GM18907 (cell line): ENCODE measurements at regions not wholly inside any gene's neighbourhood (a gene's known extent, or its start where the extent isn't known, plus 50 kb on each side); places are given as distances from the start of the nearest gene placed in this dataset.
A peak's percentile ranks its signal among the peaks of the same experiment; 100 is the strongest.

Experiments used
- ATAC-seq: cut with Tn5 transposase; IDR thresholded peaks from one replicate; pipeline ENCODE4 v1.9.1; 2021; ENCODE audit warnings: mild to moderate bottlenecking, moderate library complexity; ENCODE audit not compliant: unreplicated experiment

- no peak for ATAC-seq
Measured at GRCh38 chr7:41633690-41634089, 69.2 kb downstream of the INHBA start.

DNA sequence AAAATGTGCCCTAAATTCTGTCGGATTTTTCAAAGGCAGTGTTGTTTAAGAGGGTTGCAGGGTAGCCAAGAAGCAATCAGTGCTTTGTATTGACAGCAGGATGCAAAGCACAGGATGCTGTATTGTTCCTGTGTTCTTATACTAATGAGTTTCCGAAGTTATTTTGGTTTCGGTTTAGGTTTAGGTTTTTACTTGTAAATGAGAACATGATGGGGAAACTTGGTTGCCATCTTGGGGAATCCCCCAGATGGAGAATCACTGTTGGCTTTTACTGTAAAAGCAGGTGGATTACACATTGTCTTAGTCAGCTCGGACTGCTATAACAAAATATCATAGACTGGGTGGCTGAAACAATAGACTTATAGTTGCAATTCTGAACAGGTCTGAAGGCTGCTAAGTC, 72.1 kb downstream of the INHBA start:
- peak; percentile 94 for ATAC-seq

GRCh38 chr7:41629711-41630111, 73.2 kb downstream of the INHBA start:
- no peak for ATAC-seq

- ATAC-seq = no peak
Measured at GRCh38 chr7:41628901-41629300, 74.0 kb downstream of the INHBA start.

DNA sequence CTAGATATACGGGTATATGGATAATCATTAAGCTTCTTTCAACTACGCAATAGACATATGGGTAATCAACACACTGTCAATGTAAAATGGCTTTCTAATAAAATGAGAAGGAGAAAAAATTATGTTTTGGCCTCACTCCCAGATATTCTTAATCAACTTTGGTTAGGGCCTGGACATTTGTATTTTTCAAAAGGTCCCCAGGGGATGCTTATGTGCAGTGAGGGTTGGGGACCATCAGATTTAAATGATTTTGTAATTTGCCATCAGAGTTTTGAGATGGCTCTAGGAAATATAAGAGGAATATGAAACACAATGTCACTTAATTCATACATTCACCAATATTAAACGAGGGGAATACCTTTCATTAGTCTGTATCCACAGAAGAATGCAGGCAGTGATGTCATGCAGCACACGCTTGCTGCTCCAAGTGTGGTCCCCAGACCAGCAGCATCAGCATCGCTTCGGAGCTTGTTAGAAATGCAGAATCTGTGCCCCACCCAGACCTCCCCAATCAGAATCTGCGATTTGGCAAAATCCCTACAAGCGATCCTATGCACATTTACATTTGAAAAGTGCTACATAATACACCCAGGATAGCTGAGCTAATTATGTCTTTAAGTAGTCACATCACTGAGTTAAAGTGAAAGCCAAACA, 75.1 kb downstream of the INHBA start:
- no peak for ATAC-seq

DNA sequence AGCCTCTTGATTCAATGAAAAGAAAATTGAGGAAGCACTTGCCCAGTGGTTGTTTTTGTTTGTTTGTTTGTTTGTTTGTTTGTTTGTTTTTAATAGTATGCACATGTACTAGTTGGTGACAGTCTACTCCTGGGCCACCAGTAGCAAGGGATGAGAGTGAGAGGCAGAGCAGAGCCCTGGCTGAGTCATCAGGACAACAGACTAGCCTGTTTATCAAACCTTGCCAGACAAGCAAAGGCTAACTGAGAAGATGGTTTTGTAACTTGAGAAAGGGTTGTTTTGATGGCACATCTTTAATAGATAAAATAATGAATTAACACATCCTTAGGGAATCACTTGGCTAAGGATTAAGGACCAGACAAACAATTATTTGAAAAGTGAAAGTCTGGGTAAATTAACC, 78.1 kb downstream of the INHBA start:
- no peak for ATAC-seq

DNA sequence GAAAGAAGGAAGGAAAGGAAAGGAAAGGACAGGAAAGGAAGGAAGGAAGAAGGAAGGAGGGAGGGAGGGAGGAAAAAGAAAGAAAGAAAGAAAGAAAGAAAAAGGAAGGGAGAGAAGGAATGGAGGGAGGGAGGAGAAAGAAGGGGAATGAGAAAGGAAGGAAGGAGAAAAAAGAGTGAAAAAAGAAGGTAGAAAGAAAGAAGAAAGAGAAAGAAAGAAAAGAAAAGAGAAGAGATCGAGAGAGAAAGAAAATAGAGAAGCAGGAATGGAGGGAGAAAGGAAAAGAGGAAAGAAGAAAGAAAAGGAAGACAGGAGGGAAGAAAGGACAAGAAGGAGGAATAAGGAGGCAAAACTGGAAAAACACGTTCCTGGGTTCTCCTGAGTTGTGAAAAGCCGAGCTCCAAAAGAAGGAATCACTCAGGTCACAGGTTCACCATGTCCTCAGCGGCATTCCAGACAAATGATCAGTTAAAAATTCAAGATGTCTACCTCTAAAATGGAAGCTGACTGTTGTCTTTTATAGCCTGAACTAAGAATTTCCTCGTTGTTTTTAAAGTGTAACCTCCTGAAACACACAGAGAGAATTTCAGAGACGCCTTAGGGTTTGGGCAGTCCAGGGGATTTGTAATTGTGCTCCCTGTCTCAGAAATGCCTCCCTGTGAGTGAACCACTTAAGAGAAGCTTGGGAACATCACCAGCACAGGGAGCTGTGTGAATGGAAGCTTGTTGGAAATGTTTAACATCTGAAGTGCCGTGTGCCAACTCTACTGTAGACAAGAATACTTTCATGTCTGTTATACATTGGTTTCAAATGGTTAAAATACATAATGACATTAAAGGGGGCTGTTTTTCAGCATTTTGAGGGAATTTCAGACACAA, 80.7 kb downstream of the INHBA start:
- ATAC-seq = no peak

DNA sequence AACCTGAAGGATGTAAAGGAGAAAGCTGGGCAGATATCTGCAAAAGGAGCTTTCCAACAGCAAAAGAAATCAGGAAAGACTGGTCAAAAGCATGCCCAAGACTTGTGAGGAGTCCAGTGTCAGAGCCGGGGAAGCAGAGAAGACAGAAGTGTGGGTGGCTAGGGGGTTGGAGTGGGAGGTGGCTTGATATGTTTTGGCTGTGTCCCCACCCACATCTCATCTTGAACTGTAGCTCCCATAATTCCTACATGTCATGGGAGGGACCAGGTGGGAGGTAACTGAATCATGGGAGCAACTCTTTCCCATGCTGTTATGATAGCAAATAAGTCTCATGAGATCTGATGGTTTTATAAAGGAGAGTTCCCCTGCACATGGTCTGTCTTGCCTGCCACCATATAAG, 84.9 kb downstream of the INHBA start:
- ATAC-seq = no peak

DNA sequence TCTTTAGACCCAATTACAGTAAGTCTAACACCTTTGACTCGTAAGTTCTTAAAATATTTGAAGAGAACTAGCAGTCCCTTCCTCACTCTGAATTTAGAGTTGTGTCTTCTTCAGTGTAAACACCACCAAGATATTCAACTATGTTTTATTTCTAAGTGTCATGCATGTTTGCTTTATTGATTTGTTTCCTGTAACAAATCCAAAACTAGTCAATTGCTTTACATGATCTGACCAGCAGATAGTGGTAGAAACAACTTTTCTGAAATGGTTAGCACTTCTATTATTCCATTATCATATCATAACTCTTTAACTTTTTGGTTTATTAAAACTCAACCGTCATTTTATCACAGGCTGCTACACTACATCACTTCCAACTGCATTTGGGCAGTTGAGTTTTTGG, 90.1 kb downstream of the INHBA start:
- no peak for ATAC-seq

DNA sequence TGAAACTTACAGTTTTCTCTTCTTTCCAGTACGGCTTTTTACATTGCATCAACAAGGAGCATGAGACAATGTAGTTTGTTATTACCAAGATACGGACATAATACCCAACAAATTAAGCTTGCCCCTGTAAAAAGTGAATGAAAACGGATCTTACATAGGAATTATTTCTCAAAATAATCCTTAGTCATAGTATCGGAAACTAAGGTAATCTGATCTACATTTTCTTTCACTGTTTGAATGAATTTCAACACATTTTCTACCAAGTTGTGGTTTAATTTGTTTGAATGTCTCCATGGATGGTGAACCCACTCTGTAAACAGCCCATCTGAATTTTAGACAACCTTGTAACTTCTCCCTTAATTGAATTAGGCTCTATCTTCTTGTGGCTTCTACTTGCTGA, 90.5 kb downstream of the INHBA start:
- ATAC-seq = no peak

DNA sequence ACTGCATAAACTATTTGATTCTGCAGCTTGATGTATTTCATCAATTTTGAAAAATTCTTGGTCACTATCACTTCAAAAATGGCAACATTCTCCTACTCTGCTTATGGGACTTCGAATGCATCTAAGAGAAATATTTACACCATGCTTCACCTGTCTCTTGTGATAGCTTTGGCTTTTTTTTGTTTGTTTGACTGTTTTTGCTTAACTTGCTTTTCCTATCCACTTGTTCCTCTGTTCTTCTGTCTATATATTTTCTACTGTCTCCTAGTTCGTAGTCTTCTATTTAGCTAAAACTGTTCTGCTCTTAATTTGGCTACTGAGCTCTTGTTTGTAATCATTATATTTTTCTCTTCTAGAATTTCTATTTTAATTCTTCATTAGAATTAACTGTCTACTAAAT, 94.4 kb downstream of the INHBA start:
- ATAC-seq = no peak

DNA sequence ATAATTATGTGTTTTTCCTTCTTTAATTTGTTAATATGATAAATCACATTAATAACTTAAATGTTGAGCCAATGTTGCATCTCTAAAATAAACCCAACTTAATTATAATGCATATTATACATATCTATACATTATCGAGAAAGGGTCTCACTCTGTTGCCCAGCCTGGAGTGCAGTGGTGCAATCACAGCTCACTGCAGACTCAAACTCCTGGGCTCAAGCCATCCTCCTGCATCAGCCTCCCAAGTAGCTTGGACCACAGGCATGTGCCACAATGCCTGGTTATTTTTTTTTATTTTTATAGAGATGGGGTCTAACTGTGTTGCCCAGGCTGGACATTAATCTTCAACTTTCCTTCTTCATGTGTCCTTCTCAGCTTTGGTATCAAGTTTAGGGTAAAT, 98.9 kb downstream of the INHBA start:
- ATAC-seq = no peak

DNA sequence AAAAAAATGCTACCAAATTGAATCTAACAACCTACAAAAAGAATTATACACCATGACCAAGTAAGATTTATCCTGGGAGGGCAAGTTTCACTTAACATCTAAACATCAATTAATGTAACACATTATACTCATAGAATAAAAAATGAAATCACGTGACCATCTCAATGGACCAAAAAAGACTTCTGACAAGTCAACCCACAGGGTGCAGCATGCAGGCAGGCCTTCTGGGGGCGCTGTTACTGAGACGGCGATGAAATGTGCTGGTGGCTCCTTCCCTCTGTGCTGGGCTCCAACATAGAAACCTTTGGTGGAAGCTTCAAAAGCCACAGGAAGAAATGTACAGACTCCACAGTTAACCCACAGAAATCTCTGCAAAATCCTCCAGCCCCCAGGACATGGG, 103.1 kb downstream of the INHBA start:
- ATAC-seq = no peak

- ATAC-seq = no peak
Measured at GRCh38 chr7:41592794-41593193, 110.1 kb downstream of the INHBA start.

DNA sequence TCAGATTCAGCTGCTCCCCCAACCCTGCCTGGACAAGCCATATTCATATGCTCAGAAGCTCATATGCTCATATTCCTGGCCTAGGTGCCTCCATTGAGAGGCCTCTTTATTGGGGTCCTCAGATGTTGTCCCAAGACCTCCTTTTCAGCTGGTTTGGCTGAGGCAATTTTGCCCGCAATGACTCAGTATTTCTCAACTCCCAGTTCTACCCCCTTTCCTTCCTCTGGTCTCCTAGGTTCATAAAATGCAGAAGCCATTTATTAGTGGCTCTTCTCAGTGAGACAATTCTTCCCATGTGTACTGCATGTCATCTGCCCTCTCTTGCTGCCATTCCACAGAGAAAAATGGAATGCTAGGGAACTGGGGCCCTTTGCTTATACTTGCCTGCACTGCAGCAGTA, 110.7 kb downstream of the INHBA start:
- ATAC-seq = no peak

GRCh38 chr7:41590986-41591385, 111.9 kb downstream of the INHBA start:
- no peak for ATAC-seq

DNA sequence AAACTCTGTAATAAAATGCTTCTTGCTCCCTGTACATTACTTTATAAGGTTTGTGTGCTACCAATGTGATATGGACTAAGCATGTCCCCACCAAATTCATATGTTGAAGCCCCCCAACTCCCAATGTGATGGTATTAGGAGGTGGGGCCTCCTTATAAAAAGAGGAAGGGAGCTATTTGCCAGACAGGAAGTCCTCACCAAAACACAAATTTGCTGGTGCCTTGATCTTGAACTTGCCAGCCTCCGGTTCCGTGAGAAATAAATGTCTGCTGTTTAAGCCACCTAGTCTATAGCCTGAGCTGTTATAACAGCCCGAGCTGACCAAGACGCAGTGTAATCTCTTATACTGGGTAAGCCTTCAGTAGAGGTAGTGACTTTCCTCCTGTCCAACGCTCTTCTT, 114.5 kb downstream of the INHBA start:
- ATAC-seq = no peak

GRCh38 chr7:41586931-41587640, 115.8 kb downstream of the INHBA start:
- ATAC-seq = no peak

DNA sequence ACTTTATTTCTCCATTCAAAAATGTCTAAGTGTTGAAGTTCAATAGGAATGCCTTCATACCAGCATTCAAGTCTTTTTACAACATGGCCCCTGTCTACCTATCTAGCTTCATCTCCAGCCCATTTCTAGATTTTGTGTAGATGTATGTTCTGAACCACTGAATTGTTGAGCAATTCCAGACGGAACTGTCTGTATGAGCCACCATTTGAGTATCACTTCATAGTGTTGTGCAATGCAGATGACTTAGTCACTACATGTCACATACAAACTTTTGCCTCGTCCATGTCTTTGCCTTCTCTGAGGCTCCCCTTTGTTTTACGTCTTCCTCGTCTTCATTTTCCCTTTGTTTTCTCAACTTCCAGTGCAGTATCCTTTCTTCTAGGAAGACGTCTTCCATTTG, 118.1 kb downstream of the INHBA start:
- ATAC-seq = no peak

DNA sequence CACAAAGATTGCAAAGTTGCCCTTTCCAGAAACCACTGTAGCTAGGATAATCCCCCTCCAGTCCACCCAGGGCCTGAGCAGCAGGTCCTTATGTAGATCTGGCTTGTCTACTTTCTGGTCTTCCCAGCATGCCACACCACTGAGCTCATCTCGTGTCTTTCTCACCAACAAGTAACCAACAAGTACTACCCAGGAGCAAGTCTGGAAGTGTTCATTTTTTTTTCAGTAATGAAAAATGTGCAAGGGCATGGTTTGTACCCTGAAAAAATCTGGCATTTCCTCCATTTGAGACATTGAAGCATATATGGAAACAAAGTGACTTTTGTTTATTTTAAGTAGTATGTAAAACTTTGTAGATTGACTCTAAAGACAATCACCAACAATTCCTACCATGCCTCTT, 120.8 kb downstream of the INHBA start:
- ATAC-seq = no peak

GRCh38 chr7:41581041-41581440, 121.8 kb downstream of the INHBA start:
- no peak for ATAC-seq
